CD4-positive, alpha-beta T cell treated with Interleukin-4 for 1 hour (primary cell): ENCODE measurements at regions not wholly inside any gene's neighbourhood (a gene's known extent, or its start where the extent isn't known, plus 50 kb on each side); places are given as distances from the start of the nearest gene placed in this dataset.
"Not testable (repeated sequence)": the region's sequence is repeated elsewhere in the genome, so short reads cannot be mapped to it uniquely, and the experiment has no call there.

Source experiments
- DNase-seq, 2 donors: peaks; one replicate each; pipeline ENCODE4 v3.0.0-alpha.2; 2020 to 2022

DNA sequence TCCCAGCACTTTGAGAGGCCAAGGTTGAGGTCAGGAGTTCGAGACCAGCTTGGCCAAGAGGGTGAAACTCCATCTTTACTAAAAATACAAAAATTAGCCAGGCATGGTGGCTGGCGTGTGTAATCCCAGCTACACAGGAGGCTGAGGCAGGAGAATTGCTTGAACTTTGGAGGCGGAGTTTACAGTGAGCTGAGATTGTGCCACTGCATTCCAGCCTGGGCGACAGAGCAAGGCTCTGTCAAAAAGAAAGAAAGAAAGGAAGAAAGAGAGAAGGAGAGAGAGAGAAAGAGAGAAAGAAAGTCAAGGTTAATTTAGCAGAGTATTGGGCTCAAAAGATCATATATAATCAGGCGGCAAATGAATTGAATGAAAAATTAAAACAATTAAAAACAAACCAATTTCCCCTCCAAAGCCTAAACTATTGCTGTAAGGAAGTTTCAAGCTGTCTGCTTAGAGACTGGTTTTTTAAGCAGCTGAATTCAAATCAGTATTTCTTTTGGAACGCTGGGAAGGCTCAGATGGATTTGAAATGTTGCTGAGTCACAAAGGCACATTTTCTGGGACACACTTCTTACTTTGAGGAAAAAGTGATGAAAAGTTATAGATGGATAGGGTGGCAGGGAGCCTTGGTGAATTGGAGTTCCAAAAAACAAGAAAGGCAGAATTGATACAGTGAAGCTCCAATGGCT lies 81.3 kb upstream of the BHLHE40 start:
- DNase-seq = no peak

DNA sequence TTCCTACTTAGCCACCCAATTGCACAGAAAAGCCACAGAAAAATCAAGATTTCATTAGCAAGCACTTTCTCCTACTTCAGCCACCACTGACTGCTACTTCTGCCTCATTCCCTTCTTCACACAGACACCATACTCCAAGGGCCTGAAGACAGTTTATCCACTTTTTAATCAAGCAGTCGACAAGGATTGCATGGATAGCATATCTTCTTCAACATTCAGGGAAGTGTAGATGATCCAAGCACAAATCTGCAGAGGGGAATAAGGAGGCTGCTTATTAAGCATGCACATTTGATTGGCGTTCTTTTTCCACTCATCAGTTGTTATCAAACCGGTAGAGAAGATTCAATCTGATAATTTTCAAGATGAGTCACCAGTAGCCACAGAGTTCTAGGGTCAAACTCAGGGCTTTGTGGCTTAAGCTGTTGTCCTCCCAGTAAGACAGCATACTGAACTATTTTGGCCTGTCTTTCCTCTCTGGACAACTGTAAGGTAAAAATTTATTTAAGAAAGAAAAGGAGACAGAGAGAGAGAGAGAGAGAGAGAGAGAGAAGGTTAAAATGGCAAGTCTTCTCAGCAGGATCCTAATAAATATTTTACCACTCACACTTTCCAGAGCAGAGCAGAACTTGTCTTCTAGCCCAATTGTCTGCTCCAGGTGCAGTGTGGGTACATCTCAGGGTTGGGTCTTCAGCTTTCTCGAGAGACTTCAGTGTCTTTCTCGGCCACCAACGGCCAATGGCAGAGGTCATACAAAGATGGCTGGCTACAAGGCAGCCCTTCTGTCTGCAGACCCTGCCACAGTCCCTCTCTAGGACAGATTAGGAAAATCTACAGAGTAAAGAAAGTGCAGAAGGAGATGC lies 80.6 kb upstream of the BHLHE40 start:
- DNase-seq = peak in 1 of 2 donors; percentile 17

DNA sequence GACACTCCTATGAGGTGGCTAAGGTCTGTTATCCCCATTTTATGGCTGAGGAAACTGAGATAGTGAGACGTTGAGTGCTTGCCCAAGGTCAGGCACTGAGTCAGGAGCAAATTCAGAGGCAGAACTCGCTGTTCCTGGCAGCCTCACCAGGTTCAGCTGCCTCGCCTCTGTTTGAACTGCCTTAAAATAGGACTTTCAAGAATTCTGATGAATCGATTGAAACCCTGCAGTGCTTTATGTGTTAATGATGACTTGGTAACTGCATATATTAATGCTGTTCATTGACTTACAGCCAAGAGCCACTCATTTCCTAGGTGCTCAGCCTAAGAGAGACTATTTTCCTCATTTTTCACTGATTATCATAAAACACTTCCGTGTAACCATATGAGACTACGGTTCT lies 79.5 kb upstream of the BHLHE40 start:
- DNase-seq = no peak

DNA sequence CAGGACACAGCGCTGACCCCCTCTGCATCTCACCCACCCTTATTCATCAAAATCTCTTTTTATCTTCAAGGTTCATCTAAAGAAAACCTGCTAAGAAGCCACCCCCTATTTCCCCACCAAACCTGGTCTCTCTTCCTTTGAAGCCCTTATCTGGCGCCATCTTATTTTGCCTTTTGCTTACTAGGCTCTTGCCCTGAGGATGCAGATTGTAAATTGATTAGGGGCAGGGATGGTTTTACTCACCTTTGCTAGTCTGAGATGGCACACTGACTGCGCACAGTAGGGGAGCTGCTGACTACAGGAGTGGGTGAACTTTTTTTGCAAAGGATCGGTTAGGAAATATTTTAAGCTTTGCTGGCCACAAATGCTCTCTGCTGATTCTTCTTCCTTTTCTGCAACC lies 78.9 kb upstream of the BHLHE40 start:
- DNase-seq = peak in 1 of 2 donors; percentile 33

DNA sequence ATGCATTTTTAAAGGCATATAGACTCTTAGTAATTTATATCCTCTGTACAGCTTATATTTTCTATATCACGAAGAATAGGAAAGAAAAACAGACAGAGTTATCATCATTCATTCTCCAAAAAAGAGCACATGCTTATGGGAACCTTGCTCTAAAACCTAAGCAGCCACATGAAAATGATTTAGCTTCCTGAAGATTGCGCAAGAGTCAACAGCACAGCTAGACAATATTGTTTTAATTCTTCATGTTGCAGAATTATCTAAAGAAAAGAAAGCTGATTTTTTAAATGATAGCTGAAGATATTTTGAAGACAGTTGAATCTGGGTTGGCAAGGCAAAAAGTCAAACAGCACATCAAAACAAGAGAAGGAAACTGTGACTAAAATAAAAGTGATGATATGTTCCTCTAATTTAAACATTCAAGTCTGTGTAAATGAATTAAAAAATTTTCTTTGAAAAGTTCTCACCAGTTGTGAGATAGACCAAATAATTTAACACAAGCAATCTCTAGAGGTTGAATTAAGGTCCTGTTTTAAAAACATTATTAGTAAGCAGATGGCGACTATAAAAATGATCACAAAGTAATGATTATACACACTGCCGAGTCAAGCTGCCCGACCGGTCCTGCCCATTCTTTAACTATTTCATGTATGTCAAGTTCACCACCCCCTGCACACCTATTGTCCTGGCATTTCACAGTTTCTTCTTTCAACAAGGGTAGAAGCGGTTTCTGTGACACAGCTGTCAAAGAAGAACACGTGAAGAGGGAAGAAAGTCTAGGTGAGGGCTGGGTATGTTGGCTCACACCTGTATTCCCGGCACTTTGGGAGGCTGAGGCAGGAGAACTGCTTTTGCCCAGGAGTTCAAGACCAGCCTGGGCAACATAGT lies 74.2 kb upstream of the BHLHE40 start:
- peak in 1 of 2 donors; percentile 42 for DNase-seq

DNA sequence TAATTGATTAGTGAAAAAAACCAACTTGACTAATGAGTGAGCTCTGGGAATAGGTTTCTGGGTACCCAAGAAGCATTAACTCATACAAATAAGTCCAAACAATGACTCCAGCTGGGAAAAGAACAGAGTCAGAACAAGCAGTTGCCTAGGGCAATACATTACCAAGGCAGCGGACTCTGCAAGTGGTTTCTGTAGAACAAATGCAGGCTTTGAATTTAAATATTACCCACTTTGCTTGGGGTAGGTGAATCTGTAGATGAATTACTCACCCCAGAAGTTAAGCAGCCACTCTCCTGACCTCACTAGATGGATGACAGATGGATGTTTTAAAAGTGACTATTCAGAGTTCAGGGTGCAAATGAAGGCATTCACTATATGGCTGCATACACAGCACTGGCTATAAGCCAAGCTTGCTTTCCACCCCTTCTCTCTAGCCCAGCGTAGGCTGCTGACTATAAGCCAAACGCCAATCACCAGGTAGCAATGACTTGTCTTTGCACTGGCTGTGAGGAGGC lies 73.1 kb upstream of the BHLHE40 start:
- DNase-seq = peak in 1 of 2 donors; percentile 24

DNA sequence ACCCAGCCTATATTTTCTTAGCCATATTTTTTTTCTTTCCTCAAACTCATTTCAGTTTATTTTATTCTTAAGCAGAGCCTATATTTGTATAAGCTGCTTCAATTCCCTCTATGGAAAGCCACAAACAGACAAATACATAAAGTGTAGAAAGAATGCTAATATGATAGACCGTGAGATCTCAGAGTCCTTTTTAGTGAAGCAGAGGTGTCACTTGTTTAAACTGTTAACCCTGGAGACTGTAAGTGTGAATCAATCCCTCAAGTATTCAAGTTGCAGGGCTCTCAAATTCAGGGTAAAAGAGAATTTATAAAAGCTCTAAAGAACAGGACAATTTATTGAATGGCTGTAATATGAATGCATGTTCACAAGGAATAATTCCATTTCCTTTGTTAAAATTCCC lies 72.2 kb upstream of the BHLHE40 start:
- DNase-seq = no peak

DNA sequence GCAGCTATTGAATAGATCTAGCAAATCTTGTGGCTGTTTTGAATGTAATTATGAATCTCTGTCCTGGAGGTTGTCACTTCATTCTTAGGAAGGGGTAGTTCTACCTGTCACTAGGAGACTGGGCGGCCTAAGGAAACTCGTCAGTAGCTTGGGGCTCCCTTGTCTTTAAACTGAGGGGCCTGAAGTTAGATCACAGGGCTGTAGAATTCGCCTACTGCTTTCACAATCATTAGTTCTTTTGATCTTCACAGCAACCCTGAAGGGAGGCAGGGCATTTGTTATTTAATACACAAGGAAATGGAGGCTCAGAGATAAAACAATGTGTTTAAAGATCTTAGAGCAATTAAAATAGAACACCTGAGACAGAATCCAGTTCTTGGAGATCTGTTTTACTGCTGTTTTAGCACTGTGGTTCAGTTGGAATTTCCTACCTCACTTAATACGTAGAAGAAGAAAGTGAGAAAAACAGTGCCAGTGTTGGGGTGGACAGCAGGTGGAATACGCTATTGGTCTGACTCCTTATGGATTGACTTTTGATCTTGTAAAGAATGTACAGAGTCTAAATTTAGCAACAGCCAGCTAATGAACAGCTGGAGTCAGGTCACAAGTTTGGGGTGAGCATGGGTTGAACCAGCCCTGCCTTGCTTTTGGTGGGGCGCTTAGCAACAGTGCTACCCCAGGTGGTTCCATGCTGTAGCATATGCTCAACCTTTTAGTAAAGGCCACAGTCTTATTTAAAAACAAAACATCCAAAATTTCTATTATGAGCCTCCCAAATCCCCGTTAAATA lies 71.4 kb upstream of the BHLHE40 start:
- DNase-seq = peak in 1 of 2 donors; percentile 50

DNA sequence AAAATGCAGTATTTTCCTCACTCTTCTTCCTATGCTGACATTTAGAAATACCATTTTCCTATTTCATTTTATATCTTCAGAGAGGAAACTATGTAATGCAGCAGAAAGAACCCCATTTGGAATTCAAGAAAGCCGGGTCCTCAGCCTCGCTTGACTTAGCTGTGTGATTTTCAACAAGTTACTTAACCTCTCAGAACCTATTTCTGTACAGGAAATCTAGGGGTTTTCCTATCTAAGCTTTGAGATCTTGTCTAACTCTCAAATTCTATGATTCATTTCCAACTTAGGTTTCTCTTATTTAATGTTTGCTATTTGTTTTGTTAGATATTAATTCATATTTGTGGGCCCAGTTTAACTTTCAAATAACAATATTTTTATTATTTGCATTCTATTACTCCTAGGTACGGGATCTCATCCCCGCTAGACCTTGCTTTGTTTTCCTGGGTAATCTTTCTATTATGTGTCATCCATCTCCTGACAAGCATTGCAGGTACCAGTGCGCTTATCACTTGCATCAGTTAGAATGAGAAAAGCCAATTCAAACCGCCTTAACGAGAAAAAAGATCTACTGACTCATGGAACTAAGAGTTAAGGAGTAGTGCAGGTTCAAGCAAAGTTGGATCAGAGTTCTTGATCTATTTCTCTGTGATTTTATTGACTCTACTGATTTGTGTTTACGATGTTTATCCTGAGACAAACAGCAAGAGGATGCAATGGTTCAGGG lies 70.6 kb upstream of the BHLHE40 start:
- DNase-seq = peak in 1 of 2 donors; percentile 53

DNA sequence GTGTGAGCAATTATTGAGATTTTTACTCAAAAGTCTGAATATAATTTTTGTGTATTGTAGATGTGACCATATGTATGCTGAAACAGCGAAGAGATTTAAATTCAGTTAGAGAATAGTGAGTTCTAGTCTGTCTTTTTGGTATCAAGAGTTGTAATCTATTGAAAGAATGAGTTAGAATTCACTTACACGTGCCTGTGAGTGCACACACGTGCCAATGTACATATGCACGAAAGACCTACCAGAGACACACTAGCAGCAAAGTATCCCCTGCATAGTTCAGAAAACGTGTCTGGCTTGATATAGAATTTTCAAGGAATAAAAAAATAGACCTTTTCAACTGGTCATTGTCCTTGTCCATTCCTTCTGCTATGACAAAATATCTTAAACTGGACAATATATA lies 64.8 kb upstream of the BHLHE40 start:
- no peak for DNase-seq

DNA sequence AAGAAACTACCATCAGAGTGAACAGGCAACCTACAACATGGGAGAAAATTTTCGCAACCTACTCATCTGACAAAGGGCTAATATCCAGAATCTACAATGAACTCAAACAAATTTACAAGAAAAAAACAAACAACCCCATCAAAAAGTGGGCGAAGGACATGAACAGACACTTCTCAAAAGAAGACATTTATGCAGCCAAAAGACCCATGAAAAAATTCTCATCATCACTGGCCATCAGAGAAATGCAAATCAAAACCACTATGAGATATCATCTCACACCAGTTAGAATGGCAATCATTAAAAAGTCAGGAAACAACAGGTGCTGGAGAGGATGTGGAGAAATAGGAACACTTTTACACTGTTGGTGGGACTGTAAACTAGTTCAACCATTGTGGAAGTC lies 57.6 kb upstream of the BHLHE40 start:
- DNase-seq = not testable (repeated sequence)

DNA sequence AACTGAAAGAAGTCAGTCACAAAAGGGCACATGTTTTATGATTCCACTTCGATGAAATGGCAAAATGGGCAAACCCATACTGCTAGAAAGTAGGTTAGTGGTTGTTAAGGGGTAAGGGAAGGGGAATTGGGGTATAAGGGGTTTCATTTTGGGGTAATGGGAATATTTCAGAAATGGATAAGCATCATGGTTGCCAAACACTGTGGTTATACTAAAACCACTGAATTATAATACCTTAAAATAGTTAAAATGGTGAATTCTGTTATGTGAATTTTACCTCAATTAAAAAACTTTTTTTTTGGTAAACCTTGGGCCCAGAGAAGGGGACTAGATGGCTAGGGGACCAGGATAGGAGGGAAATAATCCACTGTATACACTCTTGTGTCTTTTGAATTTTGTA lies 52.3 kb upstream of the BHLHE40 start:
- DNase-seq = no peak

DNA sequence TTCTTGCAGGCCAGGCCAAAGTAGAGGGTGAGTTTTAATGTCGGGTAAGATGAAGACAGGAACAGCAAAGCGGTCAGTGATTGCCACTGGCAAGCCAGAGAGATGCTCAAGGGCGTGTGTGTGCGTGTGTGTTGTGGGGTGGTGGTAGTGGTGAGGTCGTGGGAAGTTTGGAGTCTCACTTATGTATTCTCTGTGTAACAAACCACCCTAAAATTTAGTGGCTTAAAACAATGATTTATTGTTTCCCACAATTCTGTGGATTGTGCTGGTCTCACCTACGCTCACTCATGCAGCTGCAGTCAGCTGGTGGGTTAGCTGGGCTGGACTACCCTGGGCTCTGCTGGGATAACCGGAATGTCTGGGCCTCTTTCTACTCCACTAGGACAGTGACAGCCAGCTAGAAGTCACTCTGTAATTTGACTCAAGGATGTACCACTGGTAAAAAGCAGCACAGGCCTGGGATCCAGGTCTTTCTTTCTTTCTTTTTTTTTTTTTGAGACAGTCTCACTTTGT lies 50.9 kb upstream of the BHLHE40 start:
- no peak for DNase-seq
